ENCODE measurements at regions not wholly inside any gene's neighbourhood (a gene's known extent, or its start where the extent isn't known, plus 50 kb on each side); places are given as distances from the start of the nearest gene placed in this dataset.

- Histone ChIP-seq H3K79me2 (ENCODE audit: control insufficient read depth in 1 of 2, insufficient read depth in 2 of 2, low read length in 2 of 2) (no peaks in the 10 kb centered on the region), H2BK12ac (ENCODE audit: low read depth, low read length) (no peak overlapping the region), H3K23me2 (ENCODE audit: low read depth, low read length) (no peaks in the 10 kb centered on the region), H3K14ac (ENCODE audit: insufficient read length) (no peak overlapping the region), H3K36me3 (ENCODE audit: control insufficient read depth in 2 of 4, insufficient read depth in 4 of 4, low read length in 3 of 4) (no peaks in the 10 kb centered on the region), H2BK15ac (ENCODE audit: low read length) (no peak overlapping the region), H2BK20ac (ENCODE audit: low read length) (no peak overlapping the region), H3K4ac (replicated peaks; ENCODE audit: insufficient read length, low read depth, low read length) (no peak overlapping the region), H2AFZ (ENCODE audit: low read length) (0 out of 2 replicates have a peak overlapping the region, but pooled peaks have one; percentile 70), H2BK120ac (replicated peaks; ENCODE audit: low read depth, low read length) (no peak overlapping the region), H4K91ac (replicated peaks; ENCODE audit: insufficient read length, low read length) (no peak overlapping the region), H3K9ac (replicated peaks in 1 of 4; ENCODE audit: extremely low read depth in 1 of 4, low read depth in 3 of 4, low read length in 3 of 4) (no peak overlapping the region), H2BK5ac (ENCODE audit: low read depth, low read length) (no peak overlapping the region), H3K56ac (replicated peaks; ENCODE audit: insufficient read length, low read depth, low read length) (no peak overlapping the region), H4K8ac (ENCODE audit: extremely low read depth, insufficient read depth, low read length) (no peak overlapping the region), H2AK5ac (ENCODE audit: low read depth, low read length) (no peak overlapping the region), H4K20me1 (replicated peaks in 1 of 2; ENCODE audit: control insufficient read depth in 1 of 2, insufficient read depth in 2 of 2, low read length in 2 of 2) (no peaks in the 10 kb centered on the region), H3K18ac (ENCODE audit: extremely low read depth, low read length) (no peak overlapping the region), H3K27ac (ENCODE audit: low read depth, low read length) (no peak overlapping the region), H3K4me3 (ENCODE audit: extremely low read depth in 1 of 4, insufficient read depth in 2 of 4, low read depth in 3 of 4, low read length in 4 of 4) (no peak overlapping the region), H3K9me3 (ENCODE audit: insufficient read depth in 2 of 2, low read depth in 1 of 2, low read length in 1 of 2) (no peaks in the 10 kb centered on the region), H3K23ac (ENCODE audit: insufficient read length) (no peak overlapping the region), H3K4me2 (ENCODE audit: insufficient read depth in 1 of 2, low read depth in 2 of 2, low read length in 2 of 2) (no peak overlapping the region), H3K27me3 (replicated peaks in 1 of 4; ENCODE audit: control insufficient read depth in 3 of 4, extremely low read depth in 1 of 4, insufficient read depth in 3 of 4, low read length in 3 of 4) (no peaks in the 10 kb centered on the region), H3K4me1 (replicated peaks in 1 of 4; ENCODE audit: control insufficient read depth in 3 of 4, insufficient read depth in 4 of 4, low read length in 3 of 4) (no peaks in the 10 kb centered on the region), H3K79me1 (ENCODE audit: low read depth, low read length) (no peaks in the 10 kb centered on the region), H4K5ac (ENCODE audit: insufficient read length, low read depth, low read length) (no peak overlapping the region)
- CTCF ChIA-PET (ENCODE audit: partially characterized antibody): interaction anchor here (0.7 kb wide), 1 partner anchor 669 kb away, joined by 3 read pairs; no protein-coding TSS in a partner anchor
- 98% methylated on average over 6 of the region's 6 CpGs; no CpG with 5 or more reads in 1 of the 2 experiments for WGBS, 2 experiments (ENCODE audit: extremely low coverage in 1 of 2, insufficient coverage in 1 of 2, insufficient read length in 1 of 2, insufficient replicate concordance in 2 of 2, low coverage in 1 of 2, low lambda C conversion rate in 2 of 2, missing lambda C conversion rate in 1 of 2)
- POLR2A ChIA-PET (ENCODE audit: partially characterized antibody): no interaction called here
- no peak for FAIRE-seq
- DNase-seq (ENCODE audit: low read depth in 1 of 2, low spot score in 2 of 2): no peak
- TF ChIP-seq, protein P1, sequence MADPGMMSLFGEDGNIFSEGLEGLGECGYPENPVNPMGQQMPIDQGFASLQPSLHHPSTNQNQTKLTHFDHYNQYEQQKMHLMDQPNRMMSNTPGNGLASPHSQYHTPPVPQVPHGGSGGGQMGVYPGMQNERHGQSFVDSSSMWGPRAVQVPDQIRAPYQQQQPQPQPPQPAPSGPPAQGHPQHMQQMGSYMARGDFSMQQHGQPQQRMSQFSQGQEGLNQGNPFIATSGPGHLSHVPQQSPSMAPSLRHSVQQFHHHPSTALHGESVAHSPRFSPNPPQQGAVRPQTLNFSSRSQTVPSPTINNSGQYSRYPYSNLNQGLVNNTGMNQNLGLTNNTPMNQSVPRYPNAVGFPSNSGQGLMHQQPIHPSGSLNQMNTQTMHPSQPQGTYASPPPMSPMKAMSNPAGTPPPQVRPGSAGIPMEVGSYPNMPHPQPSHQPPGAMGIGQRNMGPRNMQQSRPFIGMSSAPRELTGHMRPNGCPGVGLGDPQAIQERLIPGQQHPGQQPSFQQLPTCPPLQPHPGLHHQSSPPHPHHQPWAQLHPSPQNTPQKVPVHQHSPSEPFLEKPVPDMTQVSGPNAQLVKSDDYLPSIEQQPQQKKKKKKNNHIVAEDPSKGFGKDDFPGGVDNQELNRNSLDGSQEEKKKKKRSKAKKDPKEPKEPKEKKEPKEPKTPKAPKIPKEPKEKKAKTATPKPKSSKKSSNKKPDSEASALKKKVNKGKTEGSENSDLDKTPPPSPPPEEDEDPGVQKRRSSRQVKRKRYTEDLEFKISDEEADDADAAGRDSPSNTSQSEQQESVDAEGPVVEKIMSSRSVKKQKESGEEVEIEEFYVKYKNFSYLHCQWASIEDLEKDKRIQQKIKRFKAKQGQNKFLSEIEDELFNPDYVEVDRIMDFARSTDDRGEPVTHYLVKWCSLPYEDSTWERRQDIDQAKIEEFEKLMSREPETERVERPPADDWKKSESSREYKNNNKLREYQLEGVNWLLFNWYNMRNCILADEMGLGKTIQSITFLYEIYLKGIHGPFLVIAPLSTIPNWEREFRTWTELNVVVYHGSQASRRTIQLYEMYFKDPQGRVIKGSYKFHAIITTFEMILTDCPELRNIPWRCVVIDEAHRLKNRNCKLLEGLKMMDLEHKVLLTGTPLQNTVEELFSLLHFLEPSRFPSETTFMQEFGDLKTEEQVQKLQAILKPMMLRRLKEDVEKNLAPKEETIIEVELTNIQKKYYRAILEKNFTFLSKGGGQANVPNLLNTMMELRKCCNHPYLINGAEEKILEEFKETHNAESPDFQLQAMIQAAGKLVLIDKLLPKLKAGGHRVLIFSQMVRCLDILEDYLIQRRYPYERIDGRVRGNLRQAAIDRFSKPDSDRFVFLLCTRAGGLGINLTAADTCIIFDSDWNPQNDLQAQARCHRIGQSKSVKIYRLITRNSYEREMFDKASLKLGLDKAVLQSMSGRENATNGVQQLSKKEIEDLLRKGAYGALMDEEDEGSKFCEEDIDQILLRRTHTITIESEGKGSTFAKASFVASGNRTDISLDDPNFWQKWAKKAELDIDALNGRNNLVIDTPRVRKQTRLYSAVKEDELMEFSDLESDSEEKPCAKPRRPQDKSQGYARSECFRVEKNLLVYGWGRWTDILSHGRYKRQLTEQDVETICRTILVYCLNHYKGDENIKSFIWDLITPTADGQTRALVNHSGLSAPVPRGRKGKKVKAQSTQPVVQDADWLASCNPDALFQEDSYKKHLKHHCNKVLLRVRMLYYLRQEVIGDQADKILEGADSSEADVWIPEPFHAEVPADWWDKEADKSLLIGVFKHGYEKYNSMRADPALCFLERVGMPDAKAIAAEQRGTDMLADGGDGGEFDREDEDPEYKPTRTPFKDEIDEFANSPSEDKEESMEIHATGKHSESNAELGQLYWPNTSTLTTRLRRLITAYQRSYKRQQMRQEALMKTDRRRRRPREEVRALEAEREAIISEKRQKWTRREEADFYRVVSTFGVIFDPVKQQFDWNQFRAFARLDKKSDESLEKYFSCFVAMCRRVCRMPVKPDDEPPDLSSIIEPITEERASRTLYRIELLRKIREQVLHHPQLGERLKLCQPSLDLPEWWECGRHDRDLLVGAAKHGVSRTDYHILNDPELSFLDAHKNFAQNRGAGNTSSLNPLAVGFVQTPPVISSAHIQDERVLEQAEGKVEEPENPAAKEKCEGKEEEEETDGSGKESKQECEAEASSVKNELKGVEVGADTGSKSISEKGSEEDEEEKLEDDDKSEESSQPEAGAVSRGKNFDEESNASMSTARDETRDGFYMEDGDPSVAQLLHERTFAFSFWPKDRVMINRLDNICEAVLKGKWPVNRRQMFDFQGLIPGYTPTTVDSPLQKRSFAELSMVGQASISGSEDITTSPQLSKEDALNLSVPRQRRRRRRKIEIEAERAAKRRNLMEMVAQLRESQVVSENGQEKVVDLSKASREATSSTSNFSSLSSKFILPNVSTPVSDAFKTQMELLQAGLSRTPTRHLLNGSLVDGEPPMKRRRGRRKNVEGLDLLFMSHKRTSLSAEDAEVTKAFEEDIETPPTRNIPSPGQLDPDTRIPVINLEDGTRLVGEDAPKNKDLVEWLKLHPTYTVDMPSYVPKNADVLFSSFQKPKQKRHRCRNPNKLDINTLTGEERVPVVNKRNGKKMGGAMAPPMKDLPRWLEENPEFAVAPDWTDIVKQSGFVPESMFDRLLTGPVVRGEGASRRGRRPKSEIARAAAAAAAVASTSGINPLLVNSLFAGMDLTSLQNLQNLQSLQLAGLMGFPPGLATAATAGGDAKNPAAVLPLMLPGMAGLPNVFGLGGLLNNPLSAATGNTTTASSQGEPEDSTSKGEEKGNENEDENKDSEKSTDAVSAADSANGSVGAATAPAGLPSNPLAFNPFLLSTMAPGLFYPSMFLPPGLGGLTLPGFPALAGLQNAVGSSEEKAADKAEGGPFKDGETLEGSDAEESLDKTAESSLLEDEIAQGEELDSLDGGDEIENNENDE (IDR thresholded peaks at IDR 0.05; ENCODE audit: insufficient replicate concordance, low read length): no peak
These were observed 654.0 kb upstream of the ACO1 start for GRCh38 chr9:31730398-31730797.
